Lower leg skin (tissue), 3 donors: ENCODE measurements at regions not wholly inside any gene's neighbourhood (a gene's known extent, or its start where the extent isn't known, plus 50 kb on each side); places are given as distances from the start of the nearest gene placed in this dataset.

ENCODE experiments used
- POLR2A ChIP-seq, 2 donors: fragments of 450-650 bp; IDR thresholded peaks; one replicate each; pipeline ENCODE4 v1.6.1; 2016 to 2017; ENCODE audit warnings: antibody characterized with exemption in 2 of 2, mild to moderate bottlenecking in 1 of 2, moderate library complexity in 1 of 2
- TF ChIP-seq, protein P1 (sequence below), 3 donors: fragments of 450-650 bp; IDR thresholded peaks; one replicate each; pipeline ENCODE4 v1.5.1; 2016; ENCODE audit warnings: antibody characterized with exemption in 3 of 3, mild to moderate bottlenecking in 3 of 3, moderate library complexity in 2 of 3

DNA sequence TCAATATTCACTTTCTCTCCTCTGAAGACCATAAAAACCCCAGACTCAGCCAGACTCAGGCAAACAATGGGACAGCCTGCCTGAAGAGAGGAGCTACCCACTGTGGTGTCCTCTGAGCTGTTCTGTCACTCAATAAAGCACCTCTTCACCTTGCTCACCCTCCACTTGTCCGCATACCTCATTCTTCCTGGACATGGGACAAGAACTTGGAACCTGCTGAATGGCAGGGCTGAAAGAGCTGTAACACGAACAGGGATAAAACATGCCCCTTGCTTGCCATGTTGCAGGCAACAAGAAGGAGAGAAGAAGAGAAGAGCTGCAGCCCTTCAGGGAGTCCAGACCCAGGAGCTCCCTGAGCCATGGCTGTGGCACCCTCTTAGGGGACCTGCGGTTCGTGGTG lies 86.8 kb upstream of the SEMA6A start:
- TF ChIP-seq, protein P1, sequence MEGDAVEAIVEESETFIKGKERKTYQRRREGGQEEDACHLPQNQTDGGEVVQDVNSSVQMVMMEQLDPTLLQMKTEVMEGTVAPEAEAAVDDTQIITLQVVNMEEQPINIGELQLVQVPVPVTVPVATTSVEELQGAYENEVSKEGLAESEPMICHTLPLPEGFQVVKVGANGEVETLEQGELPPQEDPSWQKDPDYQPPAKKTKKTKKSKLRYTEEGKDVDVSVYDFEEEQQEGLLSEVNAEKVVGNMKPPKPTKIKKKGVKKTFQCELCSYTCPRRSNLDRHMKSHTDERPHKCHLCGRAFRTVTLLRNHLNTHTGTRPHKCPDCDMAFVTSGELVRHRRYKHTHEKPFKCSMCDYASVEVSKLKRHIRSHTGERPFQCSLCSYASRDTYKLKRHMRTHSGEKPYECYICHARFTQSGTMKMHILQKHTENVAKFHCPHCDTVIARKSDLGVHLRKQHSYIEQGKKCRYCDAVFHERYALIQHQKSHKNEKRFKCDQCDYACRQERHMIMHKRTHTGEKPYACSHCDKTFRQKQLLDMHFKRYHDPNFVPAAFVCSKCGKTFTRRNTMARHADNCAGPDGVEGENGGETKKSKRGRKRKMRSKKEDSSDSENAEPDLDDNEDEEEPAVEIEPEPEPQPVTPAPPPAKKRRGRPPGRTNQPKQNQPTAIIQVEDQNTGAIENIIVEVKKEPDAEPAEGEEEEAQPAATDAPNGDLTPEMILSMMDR (IDR thresholded peaks at IDR 0.05) = no peak
- TF ChIP-seq POLR2A (IDR thresholded peaks at IDR 0.05) = no peak
